A172 (cell line): ENCODE measurements at regions not wholly inside any gene's neighbourhood (a gene's known extent, or its start where the extent isn't known, plus 50 kb on each side); places are given as distances from the start of the nearest gene placed in this dataset.

Source experiments
- DNase-seq: peaks from one replicate; pipeline ENCODE4 v3.0.0-alpha.2; 2015; ENCODE audit warnings: low spot score

DNA sequence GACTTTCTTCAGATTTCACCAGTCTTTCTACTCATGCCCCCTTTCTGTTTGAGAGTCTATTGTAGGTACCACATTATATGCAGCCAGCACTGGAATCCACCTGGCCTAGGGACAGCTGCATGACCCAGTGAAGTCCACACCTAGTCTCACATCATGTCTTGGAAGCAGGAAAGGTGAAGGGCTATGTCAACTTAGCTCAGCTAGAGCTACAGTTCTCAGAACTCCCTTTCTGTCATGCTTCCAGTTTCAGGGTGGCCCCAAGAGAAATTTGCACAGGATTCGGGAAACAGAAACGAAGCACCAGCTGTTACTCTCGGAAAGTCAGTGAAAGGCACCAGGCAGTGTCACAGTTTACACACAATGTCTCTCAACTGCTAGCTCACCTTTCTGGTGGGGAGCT is 51.6 kb upstream of the NLRP1 start:
- DNase-seq: no peak

DNA sequence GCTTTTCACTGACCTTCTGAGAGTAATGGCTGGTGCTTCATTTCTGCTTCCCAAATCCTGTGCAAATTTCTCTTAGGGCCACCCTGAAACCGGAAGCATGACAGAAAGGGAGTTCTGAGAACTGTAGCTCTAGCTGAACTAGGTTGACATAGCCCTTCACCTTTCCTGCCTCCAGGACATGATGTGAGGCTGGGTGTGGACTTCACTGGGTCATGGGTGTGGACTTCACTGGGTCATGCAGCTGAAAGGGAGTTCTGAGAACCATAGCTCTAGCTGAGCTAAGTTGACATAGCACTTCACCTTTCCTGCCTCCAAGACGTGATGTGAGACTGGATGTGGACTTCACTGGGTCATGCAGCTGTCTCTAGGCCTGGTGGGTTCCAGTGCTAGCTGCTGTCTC is 54.3 kb upstream of the NLRP1 start:
- no peak for DNase-seq

DNA sequence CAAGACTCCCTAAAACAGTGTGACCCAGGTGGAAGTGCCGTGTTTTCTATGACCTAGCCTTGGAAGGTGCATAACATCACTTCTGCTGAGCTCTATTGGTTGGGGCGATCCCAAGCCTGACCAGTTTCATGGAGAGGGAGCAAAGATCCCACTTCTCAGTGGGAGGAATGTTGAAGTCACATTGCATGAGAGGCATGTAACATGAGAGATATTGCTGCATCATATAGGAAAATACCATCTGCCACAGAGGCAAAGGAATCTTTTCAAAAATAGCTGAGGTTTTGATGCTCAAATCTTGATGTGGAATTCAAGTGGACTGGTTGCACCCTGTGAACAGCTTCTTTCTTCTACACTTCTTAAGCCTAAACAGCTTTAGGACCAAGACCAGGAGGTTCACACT is 56.4 kb upstream of the NLRP1 start:
- no peak for DNase-seq

DNA sequence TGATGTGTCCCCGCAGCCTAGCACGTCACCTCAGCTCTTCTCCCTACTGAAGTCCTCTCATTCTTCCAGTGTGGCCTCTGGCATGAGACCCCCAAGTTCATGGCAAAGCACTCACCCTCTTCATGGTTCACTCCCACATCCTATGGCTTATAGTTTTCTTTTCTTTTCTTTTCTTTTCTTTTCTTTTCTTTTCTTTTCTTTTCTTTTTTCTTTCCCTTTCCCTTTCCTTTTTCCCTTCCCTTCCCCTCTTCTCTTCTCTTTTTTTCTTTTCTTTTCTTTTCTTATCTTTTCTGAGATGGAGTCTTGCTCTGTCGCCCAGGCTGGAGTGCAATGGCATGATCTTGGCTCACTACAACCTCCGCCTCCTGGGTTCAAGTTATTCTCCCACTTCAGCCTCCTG is 58.4 kb upstream of the NLRP1 start:
- DNase-seq: no peak

DNA sequence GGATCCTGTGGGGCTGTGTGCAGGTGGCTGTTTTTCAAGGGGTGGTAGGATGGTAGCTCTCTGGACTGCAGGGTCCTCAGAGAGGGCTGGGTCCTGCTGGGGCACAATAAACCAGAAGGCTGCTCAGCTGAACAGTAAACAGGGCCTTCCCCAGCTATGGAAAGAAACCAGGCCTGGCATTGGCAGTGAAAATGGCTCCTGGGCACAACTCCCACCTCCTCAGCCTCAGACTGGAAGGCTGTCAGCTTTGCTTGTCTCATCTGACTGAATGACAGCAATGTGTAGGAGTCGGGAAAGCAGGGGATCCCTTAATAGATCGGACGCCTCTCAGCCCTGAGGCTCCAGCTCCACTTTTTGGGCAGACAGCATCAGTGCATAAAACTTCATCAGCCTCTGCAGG is 59.8 kb upstream of the NLRP1 start:
- DNase-seq: no peak

DNA sequence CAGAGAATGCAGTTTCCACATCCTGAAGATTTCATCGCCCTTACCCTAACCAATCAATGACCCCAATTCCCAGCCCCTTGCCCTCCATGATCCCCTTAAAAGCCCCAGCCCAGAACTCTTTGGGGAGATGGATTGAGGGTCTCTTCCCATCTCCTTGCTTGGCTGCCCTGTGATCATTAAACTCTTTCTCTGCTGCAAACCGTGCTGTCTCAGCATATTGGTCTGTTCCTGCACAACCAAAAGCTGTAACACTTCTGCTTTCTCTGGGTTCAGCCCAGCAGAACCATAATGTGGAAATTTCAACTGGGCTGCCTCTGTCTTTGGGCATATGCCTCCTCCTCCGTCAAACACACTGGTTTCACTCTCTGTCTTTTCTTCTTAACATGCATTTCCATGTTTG is 67.0 kb upstream of the NLRP1 start:
- DNase-seq: no peak

DNA sequence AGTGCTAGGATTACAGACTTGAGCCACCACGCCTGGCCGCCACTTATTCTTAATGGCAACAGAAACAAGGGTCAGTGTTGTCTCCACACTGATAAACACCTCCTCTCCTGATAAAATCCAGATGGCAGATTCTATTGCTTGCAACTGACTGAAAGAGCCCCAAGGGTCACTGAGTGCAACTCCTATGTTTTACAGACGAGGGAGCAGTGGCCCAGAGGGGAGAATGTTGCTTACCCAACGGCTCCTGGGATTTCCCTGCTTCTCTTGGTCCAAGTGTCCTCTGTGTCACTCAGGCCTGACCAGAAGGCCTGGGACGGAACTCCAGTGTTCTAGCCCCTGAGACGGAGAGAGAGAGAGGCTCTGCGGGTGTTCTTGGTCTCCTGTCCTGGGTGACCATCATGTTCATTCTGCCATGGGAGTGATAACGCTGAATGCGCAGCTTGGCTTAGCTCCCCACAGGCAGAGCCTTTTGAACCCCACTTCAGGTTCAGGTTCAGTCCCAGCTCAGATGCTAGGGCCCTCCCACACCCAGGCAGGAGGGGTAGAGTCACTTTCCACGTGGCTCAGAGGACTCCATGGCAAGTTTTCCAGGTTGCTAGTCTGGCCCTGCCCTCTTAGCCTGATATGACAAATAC is 77.3 kb upstream of the NLRP1 start:
- DNase-seq: peak; percentile 13

DNA sequence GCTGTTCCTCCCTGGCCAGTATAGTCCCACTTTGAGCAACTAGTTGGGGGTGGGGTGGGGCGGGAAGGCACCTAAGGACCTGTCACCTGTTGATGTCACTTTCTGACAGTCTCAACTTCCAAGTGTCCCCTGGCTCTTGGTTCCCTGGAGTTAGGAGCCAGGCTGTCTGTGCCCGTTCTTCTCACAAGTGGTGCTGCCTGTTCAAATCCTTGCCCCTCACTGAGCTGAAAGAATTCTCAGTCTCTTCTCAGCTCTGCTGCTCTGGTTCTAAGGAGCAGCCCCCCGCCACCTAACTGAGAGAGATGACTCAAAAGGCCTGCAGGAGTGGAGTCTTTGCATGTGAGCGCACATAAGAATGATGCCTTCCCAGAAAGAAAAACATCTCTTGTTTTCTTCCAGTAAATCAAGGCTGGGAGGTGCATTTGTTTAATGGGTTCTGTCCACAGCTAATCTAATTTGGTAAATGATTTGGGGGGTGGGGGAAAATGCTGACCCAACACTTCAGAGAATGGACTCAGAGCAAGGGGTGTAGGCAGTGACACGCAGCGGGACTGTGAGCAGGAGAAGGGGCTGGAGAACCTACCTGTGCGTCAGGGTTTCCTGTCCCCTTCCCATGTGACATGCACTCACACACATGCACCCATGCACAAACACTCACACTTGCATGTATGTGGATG is 78.2 kb upstream of the NLRP1 start:
- no peak for DNase-seq

DNA sequence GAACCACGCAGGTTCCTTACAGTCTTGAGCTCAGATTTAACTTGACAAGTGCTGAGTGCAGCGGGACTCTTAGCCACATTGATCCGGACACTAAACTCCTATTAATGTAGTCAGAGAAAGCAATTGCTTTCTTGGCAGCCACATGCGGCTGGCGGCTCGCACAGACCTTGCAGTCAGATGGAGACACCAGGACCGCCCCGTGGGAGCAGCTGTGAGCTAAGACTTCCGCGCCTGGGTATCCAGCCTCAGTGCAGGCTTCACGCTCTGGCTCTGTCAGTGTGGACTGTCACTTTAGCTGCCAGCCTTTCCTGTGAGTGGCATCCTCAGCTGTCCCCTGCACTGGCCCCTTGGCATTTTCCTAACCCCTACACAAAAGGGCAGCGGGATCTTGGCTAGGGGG is 80.9 kb upstream of the NLRP1 start:
- no peak for DNase-seq

DNA sequence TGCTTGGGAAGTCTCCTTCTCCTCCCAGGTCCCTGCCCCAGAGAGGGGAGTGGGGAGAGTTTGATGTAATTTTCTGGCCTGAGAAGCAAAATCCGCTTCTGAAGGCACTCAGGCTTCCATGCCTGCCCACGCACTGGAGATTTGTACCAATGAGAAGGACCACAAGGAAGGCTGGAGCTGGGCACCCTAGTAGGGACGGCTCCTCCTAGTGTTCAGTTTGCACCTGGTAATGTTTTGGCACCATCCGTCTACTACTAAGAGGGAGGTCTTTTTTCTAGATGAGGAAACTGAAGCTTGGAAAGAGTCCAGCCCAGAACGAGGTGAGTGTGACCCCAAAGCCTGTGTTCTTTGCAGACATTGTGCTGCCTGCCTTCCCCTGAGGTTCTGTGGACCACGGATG is 83.6 kb upstream of the NLRP1 start:
- DNase-seq: no peak

DNA sequence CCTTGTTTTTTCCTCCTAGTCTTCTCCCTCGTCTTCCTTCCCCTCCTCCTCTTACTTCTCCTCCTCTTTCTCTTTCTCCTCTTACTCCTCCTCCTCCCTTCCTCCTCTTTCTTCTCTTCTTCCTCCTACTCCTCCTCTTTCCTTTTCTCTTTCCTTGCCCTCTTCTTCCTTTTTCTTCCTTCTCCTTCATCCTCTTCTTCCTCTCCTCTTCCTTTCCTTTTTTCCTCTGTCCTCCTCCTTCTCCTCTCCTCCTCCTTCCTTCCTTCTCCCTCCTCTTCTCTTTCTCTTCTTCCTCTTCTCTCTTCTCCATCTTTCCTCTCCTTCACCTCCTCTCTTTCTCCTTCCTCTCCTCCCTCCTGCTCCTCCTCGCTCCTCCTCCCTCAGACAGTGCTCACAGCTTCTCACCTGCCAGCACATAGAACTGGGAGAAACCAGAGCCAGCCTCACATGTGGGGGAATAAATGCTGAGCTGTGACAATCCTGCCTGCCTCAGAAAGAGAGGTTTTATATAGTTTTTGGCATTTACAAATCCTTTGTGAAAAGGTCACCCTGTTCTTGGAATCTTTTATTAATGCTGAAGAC is 84.3 kb upstream of the NLRP1 start:
- no peak for DNase-seq

DNA sequence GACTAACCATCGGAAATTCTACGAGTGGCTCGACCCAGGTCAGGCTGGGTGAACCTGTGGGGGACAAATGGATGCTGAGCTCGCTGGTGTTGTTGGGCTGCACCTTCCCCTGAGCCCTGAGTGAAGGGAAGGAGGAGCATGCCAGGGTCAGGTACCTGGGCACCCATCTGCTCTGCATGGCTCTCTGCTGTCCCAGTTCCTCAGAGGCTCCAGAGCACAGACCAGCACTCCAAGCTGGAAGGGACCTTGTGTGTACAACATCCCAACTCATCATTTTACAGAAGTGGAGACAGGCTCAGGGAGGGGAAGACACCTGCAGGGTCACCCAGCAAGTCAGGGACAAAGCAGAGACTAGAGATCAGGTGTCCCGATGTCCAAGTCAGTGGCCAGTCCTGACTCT is 84.9 kb upstream of the NLRP1 start:
- no peak for DNase-seq

DNA sequence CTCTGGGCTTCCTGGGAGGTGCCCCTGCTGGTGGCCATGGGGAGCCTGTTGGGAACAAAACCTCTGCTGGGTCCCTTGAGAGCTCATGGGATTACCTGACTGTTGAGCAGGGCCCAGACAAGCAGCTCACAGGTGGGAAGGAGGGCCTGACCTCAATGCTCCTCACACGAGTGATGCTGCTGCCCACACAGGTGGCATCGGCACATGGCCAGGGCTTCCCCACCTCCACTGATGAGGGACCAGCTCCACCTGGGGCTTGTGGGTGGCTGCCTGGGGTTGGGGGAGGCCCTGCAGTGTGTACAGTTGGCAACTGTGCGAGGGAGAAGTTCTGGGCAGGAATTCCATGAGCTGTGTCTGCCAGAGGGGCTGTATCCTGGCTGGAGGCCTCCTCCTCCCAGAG is 87.8 kb upstream of the NLRP1 start:
- DNase-seq: no peak

DNA sequence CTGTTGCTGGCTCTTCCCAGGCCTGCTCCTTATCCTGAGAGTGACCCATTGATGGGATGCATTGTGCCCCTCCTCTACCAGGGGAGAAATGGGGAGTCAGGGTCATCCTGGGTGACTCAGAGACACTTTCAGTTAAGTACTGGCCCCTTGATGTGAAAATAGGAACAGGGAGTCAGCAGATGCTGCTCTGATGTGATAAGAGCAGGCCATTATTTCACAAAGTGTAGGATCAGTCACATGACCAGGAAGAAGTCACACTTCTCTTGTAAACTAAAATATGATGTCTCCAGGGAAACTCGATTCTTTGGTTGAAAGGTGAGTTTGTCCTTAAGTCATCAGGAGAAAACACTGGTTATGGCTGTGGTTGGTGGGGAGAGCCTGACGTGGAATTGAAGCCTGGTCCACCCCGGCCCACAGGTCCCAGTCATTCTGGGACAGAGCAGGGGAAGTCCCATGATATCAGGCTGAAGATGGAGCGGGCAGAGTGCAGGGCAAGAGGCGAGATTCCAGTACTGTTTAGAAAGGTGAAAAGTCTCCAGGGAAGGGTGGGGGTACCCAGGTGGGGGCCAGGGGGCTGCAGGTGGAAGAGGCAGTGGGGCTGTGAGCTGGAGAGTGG is 88.6 kb upstream of the NLRP1 start:
- DNase-seq: no peak

DNA sequence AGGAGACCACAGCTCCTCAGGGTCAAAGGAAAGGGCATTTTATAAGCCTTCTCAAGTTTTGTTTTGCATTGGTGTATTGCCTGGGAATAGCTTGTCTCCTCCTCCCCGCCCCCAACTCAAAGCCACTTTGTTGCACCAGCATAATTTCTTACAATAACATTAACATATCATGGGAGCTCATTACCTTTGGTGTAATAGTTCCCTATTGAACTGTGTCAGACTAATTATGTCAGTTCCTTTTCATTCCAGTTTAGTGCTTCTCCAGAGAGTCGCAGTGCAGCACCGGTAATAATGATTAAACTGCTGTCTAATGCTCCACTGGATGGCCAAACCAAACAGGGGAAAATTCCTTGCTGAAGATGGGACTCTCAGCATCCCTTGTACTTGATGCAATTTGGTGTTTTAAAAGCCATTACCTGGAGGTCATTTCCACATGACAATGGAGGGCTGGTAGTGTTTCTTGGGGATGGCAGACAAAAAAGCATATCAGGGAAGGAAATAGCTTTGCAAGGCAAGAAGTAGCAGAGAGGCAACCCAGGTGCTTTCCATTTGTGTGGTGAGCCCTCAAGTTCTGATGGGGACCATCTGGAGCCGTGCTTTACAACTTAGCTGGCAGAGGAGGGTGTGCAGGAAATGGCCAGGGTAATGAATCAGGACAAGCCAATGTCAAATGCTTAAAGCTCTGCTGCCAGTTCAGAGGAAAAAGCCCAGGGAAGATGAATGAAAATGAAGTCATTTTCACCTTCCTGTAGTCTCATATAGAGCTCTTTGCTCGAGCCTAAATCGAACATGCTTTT is 91.5 kb upstream of the NLRP1 start:
- DNase-seq: no peak

DNA sequence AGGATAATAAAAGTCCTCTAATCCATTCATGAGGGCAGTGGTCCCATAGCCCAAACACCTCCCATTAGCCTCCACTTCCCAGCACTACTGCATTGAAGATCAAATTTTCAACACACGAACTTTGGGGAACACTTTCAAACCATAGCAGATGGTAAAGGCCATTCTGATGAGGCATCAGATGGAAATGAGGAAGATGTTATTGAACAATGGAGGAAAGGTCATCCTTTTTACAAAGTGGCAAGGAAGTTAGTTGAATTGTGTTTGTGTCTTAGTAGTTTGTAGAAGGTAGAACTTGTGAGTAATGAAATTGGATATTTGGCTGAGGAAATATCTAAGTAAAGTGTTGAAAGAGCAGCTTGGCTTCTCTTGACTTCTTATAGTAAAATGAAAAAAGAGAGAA is 93.3 kb upstream of the NLRP1 start:
- no peak for DNase-seq

DNA sequence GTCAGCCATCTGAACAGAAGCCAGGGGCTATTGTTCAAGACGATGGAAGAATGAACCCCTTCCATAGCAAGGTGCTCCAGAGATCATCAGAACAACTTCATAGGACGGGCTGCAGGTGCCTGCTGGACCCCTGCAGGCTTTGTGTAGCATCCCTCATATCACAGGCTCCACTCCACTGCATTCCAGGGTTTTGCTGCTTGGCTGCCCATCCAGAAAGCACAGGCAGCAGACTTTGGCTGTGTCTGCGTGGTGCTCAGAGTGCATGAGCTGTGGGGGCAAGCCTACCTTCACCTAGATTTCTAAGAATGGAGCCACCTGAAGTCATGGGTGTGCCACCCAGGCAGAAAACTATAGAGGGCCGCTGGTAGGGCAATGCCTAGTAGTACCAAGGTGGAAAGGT is 93.9 kb upstream of the NLRP1 start:
- DNase-seq: no peak

DNA sequence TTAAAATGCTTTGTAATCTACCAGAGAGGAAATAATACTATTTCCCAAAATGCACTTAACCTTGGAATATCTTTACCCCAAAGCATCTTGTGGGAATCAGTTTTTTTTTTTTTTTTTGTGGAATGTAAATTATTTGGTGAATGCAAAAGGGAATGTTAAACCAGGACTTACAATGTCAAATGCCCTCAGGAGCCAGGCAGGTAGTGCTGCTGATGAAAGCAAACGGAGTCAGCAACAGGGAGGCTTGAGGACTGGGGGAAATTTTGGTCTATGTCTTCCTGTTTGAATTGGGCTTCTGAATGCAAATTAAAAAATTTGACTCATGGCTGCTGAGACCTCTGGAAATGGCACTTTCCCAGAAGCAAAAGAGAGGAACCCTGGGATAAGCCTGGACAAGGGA is 96.5 kb upstream of the NLRP1 start:
- DNase-seq: no peak

DNA sequence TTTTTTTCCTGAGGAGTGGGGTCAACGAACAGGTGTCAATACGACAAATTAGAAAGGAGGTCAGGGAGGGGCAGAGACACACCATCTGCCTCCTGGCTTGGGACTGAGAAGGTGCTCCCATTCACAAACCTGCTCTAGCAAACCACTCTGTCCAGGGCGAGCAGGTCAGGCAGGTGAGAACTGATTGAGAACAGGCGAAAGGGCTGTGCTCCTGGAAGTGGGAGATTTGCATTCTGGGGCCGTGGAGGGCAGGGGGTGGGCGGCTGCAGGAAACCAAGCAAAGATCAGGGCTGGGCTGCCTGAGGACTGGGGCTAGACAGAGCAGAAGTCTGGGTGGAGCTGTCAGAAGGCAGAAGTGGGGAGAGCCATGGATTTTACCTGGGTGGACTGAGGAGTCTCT is 98.9 kb upstream of the NLRP1 start:
- DNase-seq: no peak

DNA sequence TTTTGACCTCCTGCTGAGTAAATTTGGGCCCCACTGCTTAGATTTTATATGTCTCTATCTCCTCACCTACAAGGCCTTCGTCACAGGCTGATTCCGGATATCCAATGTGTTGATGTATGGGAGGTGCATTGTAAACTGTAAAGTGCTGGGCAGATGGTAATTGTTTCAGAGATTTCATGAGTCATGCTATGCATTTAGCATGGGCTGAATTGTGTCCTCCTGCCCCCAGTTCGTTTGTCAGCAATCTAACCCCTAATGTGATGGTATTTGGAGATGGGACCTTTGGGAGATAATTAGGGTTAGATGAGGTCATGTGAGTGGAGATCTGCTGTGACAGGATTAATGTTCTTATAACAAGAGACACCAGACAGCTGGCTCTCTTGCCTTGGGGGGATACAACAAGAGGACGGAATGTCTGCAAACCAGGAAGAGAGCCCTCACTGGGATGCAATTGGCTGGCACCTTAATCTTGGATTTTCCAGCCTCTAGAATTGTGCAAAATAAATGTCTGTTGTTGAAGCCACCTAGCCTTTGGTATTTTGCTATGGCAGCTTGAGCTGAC is 101.8 kb upstream of the NLRP1 start:
- no peak for DNase-seq

DNA sequence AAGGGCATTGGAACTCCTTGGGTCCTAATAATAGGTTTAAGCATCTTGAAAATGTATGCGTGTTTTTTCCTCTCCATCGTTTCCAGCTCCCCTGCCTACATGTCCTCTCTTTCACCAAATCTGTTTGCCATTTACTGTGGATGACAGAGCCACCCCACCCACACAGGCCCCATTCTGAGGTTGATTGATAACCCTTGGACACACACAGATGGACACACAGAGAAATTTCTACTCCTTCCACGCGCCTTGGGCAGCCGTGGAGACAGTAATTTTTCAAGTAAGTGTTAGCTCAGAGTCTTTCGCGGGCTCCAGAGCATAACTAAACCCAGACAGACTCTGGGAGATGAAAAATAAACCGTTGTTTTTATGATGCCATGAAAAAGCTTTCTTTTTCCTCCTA is 103.3 kb upstream of the NLRP1 start:
- no peak for DNase-seq

DNA sequence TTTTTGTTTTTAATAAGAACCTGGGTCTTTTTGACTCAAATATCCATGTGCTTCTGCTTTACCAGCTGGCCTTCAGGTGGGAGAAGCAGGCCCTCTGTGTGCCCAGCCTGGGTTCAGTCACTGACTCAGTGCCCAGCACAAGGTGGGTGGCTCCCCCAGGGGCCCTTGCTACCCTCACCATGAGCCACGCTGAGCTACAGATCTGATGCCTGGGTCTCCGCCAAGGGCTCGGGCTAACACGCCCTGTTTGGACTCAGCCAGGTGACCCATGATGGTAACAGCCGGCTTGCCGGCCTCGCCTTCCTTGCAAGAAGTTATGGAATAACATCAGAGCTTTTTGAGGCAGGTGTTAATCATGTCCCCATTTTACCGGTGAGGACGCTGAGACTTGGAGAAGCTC is 109.5 kb upstream of the NLRP1 start:
- DNase-seq: no peak
